GM18505 (cell line): ENCODE measurements at regions not wholly inside any gene's neighbourhood (a gene's known extent, or its start where the extent isn't known, plus 50 kb on each side); places are given as distances from the start of the nearest gene placed in this dataset.

Experiments
- ATAC-seq: cut with Tn5 transposase; IDR thresholded peaks from one replicate; pipeline ENCODE4 v1.9.1; 2021; ENCODE audit not compliant: unreplicated experiment
- POLR2A ChIP-seq: IDR thresholded peaks from 4 replicates; pipeline ENCODE4 v1.6.1; 2011; ENCODE audit warnings: borderline replicate concordance; ENCODE audit not compliant: insufficient read depth, insufficient read length; ENCODE audit errors: extremely low read depth

DNA sequence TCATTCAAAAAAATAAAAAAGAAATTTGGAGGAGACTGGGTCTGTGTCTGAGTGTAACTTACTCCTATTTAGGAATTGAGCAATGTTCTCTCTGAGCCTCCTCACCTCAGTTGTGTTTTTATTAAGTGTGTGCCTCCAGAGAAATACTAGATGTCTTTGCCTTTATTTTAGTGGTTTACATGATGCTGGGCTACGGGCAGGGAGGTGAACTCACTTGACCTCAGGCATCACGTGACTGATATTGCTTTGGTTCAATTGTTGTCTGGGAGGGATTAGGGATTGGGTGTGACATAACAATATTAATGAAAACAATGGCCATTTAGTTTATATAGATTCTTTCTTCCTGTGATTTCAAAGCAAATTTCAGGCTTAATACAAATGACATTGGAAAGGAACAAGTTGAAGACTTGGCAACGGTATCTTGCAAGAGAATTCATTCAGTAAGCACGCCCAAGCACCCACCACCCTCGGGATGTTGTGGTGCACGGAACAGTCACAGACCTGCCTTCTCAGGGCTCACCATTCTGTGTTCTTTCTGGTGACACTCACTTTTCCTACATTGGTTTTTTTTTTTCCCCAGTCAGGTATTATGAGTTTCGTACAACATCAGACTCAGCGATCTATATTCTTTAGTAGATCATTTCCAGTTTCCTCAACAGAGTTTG lies 77.5 kb downstream of the BMP4 start:
- TF ChIP-seq POLR2A, result no peak
- no peak for ATAC-seq

DNA sequence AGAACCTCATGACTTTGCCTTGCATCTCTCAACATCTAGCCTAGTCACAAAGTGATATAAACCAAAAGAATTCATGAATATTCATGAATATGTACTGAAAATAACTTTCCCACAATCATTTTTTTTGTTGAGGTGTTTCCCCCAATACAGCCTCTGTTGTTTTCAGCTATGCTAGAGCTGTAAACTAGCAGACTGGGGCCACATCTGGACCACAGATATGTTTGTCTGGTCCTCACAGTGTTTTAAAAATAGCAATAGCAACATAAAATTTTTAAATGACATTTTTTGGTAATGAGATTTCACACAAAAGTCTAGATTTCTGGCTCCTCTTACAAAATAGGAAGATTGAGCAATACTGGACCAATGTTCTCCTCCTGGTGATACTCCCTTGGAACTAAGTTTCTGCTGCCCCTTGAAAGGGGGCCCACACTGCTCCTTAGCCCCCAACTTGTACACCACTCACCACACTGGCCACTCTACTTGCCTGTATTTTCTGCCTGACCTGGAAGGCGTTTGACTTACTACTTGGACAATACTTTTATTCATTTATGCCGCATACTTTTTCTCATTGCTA lies 81.2 kb downstream of the BMP4 start:
- no peak for TF ChIP-seq POLR2A
- ATAC-seq, result no peak

DNA sequence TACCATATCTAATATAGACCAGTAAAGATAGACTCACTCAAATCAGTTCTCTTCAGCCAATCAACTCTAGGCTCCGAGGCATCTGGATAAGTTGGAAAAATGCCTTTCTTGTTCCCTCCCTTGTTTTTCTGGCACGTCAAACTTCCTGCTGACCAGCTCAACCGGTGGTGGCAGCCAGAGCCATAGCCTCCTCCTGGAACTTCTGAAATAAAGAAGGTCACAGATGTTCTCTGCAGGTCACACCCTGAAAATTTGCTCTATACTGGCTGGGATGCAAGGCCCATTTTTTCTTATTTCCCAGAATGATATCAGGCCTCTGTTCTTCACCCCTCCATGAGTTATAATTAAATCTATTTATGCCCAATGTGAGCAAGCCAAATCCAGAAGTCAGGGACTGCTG lies 81.9 kb downstream of the BMP4 start:
- ATAC-seq, result no peak
- TF ChIP-seq POLR2A, result no peak

DNA sequence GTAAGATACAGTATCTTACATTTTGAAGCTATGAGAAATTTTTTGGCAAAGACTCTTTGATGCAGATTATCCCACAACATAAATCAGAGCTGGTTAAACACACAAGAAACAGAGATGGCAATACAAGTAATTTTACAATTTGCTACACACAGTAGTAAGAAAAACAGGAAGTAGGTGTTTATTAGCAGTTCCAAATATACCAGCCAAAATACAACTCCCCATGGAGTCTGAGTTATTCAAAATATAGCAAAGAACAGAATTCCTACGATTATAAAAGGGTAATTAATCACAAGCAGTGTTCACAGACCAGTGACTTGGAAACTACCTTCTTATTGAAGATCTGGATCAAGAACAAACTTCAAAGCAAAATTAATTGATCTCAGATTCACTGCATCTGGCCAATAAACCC lies 83.9 kb downstream of the BMP4 start:
- TF ChIP-seq POLR2A, result no peak
- no peak for ATAC-seq

GRCh38 chr14:53871951-53872350 lies 84.7 kb downstream of the BMP4 start:
- ATAC-seq, result no peak
- TF ChIP-seq POLR2A, result no peak

DNA sequence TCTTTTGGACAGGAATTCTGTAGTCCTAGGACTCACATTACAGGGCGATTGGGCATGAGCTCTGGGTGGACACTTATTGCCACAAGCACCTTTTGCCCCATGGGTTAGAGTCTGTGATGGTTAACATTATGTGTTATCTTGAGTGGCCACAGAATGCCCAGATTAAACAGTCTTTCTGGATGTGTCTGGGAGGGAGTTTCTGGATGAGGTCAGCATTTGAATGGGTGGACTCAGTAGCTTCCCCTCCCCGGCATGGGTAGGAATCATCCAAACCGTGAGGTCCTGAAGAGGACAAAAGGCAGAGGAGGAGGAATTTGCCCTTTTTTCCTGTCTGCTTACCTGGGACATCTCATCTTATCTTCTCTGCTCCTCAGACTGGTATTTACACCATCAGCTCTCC lies 85.6 kb downstream of the BMP4 start:
- no peak for TF ChIP-seq POLR2A
- ATAC-seq, result no peak

DNA sequence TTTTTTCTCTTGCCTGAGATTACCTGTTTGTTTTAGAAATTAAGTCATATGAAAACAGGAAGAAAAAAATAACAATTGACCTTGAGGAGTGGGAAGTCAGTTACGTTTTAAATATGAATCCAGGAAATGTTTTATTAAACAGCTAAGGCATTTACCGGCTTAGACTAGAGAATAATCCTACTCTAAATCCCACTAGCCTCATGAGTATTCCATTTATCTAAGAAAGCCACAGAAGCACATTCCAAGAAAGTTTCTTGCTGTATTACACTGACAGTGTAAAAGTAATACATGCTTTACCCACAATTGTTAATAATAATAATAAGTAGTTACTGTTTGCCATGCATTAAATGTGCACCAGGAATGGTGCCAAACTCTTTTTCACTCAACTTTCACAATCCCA lies 90.9 kb downstream of the BMP4 start:
- TF ChIP-seq POLR2A, result no peak
- no peak for ATAC-seq

DNA sequence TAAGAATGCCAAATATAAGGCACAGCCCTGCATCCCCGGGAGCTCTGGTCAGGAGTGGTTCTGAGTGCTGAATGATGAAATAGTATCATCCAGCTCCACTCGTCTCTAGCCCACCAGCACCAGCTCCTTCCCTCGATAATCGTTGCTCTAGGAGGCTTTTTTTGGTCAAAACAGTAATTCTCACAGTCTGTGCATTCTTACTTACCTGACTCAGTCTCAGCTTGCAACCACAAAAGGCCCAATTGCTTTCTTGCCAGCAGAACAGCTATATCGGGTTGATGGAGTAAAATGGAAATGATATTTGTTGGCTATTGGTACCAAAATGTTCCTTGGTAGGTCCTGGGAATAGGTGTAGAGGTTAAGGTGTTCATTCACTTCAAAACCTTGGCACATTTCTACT lies 94.8 kb downstream of the BMP4 start:
- no peak for TF ChIP-seq POLR2A
- no peak for ATAC-seq

GRCh38 chr14:53858345-53858684 lies 98.3 kb downstream of the BMP4 start:
- ATAC-seq, result no peak
- no peak for TF ChIP-seq POLR2A

GRCh38 chr14:53857625-53858344 lies 98.8 kb downstream of the BMP4 start:
- no peak for TF ChIP-seq POLR2A
- no peak for ATAC-seq

DNA sequence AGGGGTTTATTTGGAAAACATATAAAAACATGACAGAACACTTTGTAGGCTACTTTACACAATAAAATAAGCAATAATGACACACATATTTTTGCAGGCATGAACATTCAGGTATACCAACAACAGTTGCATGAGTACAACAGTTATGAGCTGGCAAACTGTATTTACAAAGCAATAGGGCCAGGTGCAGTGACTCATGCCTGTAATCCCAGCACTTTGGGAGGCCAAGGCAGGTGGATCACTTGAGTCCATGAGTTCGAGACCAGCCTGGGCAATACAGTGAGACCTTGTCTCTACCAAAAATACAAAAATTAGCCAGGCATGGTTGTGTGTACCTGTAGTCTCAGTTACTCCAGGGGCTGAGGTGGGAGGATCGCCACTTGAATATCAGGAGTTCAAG lies 101.1 kb downstream of the BMP4 start:
- no peak for TF ChIP-seq POLR2A
- ATAC-seq, result no peak

- ATAC-seq, result no peak
Observed at GRCh38 chr14:53855127-53855526, 101.5 kb downstream of the BMP4 start.

GRCh38 chr14:53851394-53852090 lies 105.1 kb downstream of the BMP4 start:
- no peak for ATAC-seq
- TF ChIP-seq POLR2A, result no peak

More at GRCh38 chr14:53855127-53855526, 101.5 kb downstream of the BMP4 start:
- TF ChIP-seq POLR2A, result no peak

GRCh38 chr14:53850714-53851296 lies 105.8 kb downstream of the BMP4 start:
- TF ChIP-seq POLR2A, result no peak
- ATAC-seq, result no peak

DNA sequence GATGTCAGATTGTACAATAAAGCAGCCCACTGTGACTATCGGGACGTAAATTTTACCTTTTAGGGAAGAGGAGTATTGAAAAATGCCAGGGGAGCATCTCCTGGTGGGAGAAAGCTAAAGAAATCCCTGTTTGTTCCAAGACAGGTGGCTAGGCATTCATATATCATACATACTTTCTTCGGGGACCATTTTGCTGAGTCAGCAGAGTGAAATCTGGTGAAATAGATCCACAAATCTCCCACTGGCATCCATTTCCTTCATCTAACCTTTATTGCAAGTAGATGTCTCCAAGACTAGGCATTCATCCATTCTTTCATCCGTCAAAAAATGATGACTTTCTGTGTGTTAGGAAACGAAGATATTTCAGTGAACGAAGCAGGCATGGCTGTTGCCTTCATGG lies 107.1 kb downstream of the BMP4 start:
- TF ChIP-seq POLR2A, result no peak
- ATAC-seq, result no peak
